ENCODE measurements at regions not wholly inside any gene's neighbourhood (a gene's known extent, or its start where the extent isn't known, plus 50 kb on each side); places are given as distances from the start of the nearest gene placed in this dataset.

DNA sequence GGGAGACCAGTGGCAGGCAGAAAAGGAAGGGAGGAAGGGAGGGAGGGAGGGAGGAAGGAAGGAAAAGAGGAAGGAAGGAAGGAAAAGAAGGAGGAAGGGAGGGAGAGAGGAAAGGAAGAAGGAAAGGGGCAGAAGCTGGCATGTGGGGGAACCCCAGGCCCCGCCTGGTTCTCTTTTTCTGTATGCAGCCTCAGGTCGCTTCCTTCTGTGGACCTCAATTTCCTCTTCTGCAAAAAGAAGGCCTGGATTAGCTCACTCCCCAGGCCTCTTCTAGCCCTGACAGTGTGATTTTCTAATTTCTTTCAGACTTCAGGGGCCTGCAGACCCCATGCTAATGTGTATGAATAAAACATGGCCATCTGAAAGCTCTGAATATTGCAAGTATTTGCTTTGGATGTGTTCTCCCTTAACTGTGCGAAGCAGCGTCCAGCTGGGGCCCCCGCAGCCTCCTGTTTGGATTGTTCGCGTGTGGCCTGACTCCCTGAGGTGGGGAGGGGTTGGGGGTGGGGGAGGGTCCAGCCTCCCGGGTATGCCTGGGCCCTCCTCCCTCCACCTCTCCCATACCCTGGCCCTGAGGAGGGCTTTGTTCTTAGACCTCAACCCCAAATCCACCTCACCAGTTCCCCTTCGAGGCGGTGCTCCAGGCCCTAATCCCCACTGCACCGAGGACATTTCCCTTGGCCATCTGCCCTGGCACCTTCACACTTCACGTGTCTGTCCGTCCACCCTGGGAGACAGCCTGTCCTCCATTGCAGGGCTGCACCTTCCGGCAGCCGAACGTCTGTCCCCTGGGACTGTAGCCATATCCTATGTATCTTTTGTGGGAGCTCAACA, 199.9 kb upstream of the ATP6AP2 start:
- Histone ChIP-seq H3K9me3 (ENCODE audit: insufficient read depth, low read length, severe bottlenecking) (no peaks in the 10 kb centered on the region), H3K9ac (ENCODE audit: low read depth, low read length) (no peak overlapping the region), H3K4me2 (ENCODE audit: insufficient read depth, low read length) (no peak overlapping the region), H2AFZ (ENCODE audit: low read depth, low read length) (no peak overlapping the region), H3K79me2 (ENCODE audit: insufficient read depth, low read length) (no peaks in the 10 kb centered on the region), H3K4me3 (ENCODE audit: low read depth in 1 of 2, low read length in 2 of 2) (no peak overlapping the region), H3K36me3 (ENCODE audit: insufficient read depth, low read length) (no peaks in the 10 kb centered on the region), H3K4me1 (ENCODE audit: insufficient read depth, low read length) (no peaks in the 10 kb centered on the region), H3K27ac (ENCODE audit: low read length) (no peak overlapping the region), H4K20me1 (ENCODE audit: insufficient read depth, low read length) (no peaks in the 10 kb centered on the region), H3K27me3 (ENCODE audit: insufficient read depth, low read length, poor library complexity) (no peaks in the 10 kb centered on the region)
- ATAC-seq (ENCODE audit: insufficient read depth, low read depth) (no peak), DNase-seq (no peak)
- TF ChIP-seq EZH2 (IDR thresholded peaks at IDR 0.05; ENCODE audit: borderline replicate concordance, low read depth, low read length, severe bottlenecking): no peak

DNA sequence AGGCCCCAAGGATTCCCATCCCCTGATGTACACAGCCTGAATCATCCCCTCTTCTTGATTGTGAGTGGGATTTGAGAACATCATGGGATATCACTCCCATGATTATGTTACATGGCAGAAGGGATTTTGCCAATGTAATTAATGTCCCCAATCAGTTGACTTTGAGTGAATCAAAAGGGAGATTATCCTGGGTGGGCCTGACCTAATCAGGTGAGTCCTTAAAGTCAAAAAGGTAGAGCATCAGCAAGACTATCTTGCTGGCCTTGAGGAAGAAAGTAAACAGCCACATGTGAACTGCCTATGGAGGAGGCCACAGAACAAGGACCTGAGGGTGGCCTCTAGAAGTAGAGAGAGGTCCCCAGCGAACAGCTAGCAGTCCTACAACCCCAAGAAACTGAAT, 203.1 kb upstream of the ATP6AP2 start:
- no peak for ATAC-seq (ENCODE audit: insufficient read depth, low read depth)
- Histone ChIP-seq H3K4me2 (ENCODE audit: insufficient read depth, low read length) (no peak overlapping the region), H3K9me3 (ENCODE audit: insufficient read depth, low read length, severe bottlenecking) (no peaks in the 10 kb centered on the region), H3K4me1 (ENCODE audit: insufficient read depth, low read length) (no peaks in the 10 kb centered on the region), H2AFZ (ENCODE audit: low read depth, low read length) (no peak overlapping the region), H4K20me1 (ENCODE audit: insufficient read depth, low read length) (no peaks in the 10 kb centered on the region), H3K36me3 (ENCODE audit: insufficient read depth, low read length) (no peaks in the 10 kb centered on the region), H3K27ac (ENCODE audit: low read length) (no peak overlapping the region), H3K27me3 (ENCODE audit: insufficient read depth, low read length, poor library complexity) (no peaks in the 10 kb centered on the region), H3K4me3 (ENCODE audit: low read depth in 1 of 2, low read length in 2 of 2) (no peak overlapping the region), H3K79me2 (ENCODE audit: insufficient read depth, low read length) (no peaks in the 10 kb centered on the region), H3K9ac (ENCODE audit: low read depth, low read length) (no peak overlapping the region)
- TF ChIP-seq, protein P1, sequence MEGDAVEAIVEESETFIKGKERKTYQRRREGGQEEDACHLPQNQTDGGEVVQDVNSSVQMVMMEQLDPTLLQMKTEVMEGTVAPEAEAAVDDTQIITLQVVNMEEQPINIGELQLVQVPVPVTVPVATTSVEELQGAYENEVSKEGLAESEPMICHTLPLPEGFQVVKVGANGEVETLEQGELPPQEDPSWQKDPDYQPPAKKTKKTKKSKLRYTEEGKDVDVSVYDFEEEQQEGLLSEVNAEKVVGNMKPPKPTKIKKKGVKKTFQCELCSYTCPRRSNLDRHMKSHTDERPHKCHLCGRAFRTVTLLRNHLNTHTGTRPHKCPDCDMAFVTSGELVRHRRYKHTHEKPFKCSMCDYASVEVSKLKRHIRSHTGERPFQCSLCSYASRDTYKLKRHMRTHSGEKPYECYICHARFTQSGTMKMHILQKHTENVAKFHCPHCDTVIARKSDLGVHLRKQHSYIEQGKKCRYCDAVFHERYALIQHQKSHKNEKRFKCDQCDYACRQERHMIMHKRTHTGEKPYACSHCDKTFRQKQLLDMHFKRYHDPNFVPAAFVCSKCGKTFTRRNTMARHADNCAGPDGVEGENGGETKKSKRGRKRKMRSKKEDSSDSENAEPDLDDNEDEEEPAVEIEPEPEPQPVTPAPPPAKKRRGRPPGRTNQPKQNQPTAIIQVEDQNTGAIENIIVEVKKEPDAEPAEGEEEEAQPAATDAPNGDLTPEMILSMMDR (IDR thresholded peaks at IDR 0.05; ENCODE audit: borderline replicate concordance, extremely low read depth, low read length, poor library complexity, severe bottlenecking): no peak
- no peak for TF ChIP-seq EZH2 (IDR thresholded peaks at IDR 0.05; ENCODE audit: borderline replicate concordance, low read depth, low read length, severe bottlenecking)
- no peak for DNase-seq

DNA sequence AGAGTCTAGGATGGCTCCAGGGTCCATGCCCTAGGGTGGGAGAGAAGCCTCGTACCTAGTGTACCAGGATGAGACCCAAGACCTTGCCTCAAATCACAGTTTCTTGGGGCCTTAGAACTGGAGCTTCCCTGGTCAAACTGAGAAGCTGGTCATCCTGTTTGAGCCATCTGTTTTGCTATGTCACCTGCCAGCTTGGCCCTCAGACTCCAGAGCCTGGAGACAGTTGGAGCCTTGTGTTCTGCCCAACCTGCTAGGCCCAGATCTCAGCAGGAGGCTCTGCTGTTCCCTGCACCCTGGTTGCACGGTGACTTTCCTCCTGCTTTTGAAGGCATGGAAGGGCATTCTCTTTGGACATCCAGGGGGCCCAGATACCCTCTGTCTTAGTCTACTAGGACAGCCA, 206.3 kb upstream of the ATP6AP2 start:
- Histone ChIP-seq H3K4me2 (ENCODE audit: insufficient read depth, low read length) (no peak overlapping the region), H3K79me2 (ENCODE audit: insufficient read depth, low read length) (no peaks in the 10 kb centered on the region), H3K36me3 (ENCODE audit: insufficient read depth, low read length) (no peaks in the 10 kb centered on the region), H3K9ac (ENCODE audit: low read depth, low read length) (no peak overlapping the region), H3K27ac (ENCODE audit: low read length) (no peak overlapping the region), H2AFZ (ENCODE audit: low read depth, low read length) (no peak overlapping the region), H3K4me3 (ENCODE audit: low read depth in 1 of 2, low read length in 2 of 2) (no peak overlapping the region), H4K20me1 (ENCODE audit: insufficient read depth, low read length) (no peaks in the 10 kb centered on the region), H3K4me1 (ENCODE audit: insufficient read depth, low read length) (no peaks in the 10 kb centered on the region), H3K27me3 (ENCODE audit: insufficient read depth, low read length, poor library complexity) (no peaks in the 10 kb centered on the region), H3K9me3 (ENCODE audit: insufficient read depth, low read length, severe bottlenecking) (no peaks in the 10 kb centered on the region)
- DNase-seq: no peak
- ATAC-seq (ENCODE audit: insufficient read depth, low read depth): no peak
- no peak for TF ChIP-seq EZH2 (IDR thresholded peaks at IDR 0.05; ENCODE audit: borderline replicate concordance, low read depth, low read length, severe bottlenecking)
- TF ChIP-seq, protein P1 (IDR thresholded peaks at IDR 0.05; ENCODE audit: borderline replicate concordance, extremely low read depth, low read length, poor library complexity, severe bottlenecking): no peak

DNA sequence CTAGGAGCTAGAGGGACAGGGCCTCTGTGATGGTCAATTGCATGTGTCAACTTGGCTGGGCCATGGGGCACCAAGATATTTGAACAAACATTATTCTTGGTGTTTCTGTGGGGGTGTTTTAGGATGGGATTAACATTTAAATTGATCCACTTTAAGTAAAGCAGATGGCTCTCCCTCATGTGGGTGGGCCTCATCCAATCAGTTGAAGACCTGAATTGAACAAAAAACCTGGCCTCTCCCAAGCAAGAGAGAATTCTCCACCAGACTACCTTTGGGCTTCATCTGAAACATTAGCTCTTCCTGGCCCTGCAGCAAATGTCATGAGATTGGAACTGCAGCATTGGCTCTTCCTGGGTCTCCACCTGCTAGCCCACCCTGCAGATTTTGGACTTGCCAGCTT, 207.1 kb upstream of the ATP6AP2 start:
- Histone ChIP-seq H3K9me3 (ENCODE audit: insufficient read depth, low read length, severe bottlenecking) (no peaks in the 10 kb centered on the region), H3K4me2 (ENCODE audit: insufficient read depth, low read length) (no peak overlapping the region), H3K79me2 (ENCODE audit: insufficient read depth, low read length) (no peaks in the 10 kb centered on the region), H4K20me1 (ENCODE audit: insufficient read depth, low read length) (no peaks in the 10 kb centered on the region), H3K27ac (ENCODE audit: low read length) (no peak overlapping the region), H3K36me3 (ENCODE audit: insufficient read depth, low read length) (no peaks in the 10 kb centered on the region), H2AFZ (ENCODE audit: low read depth, low read length) (no peak overlapping the region), H3K9ac (ENCODE audit: low read depth, low read length) (no peak overlapping the region), H3K4me1 (ENCODE audit: insufficient read depth, low read length) (no peaks in the 10 kb centered on the region), H3K4me3 (ENCODE audit: low read depth in 1 of 2, low read length in 2 of 2) (no peak overlapping the region), H3K27me3 (ENCODE audit: insufficient read depth, low read length, poor library complexity) (no peaks in the 10 kb centered on the region)
- DNase-seq (no peak), ATAC-seq (ENCODE audit: insufficient read depth, low read depth) (no peak)
- TF ChIP-seq, protein P1 (IDR thresholded peaks at IDR 0.05; ENCODE audit: borderline replicate concordance, extremely low read depth, low read length, poor library complexity, severe bottlenecking): no peak
- no peak for TF ChIP-seq EZH2 (IDR thresholded peaks at IDR 0.05; ENCODE audit: borderline replicate concordance, low read depth, low read length, severe bottlenecking)
